GM21526 (cell line): ENCODE measurements at regions not wholly inside any gene's neighbourhood (a gene's known extent, or its start where the extent isn't known, plus 50 kb on each side); places are given as distances from the start of the nearest gene placed in this dataset.

Source experiments
- ATAC-seq: cut with Tn5 transposase; IDR thresholded peaks from one replicate; pipeline ENCODE4 v1.9.1; 2021; ENCODE audit warnings: moderate library complexity; ENCODE audit not compliant: unreplicated experiment, low FRiP score

GRCh38 chr11:134683860-134684259, 271.8 kb upstream of the B3GAT1 start:
- no peak for ATAC-seq

- no peak for ATAC-seq
These were observed 270.5 kb upstream of the B3GAT1 start for GRCh38 chr11:134682577-134682976.

GRCh38 chr11:134679592-134679991, 267.6 kb upstream of the B3GAT1 start:
- no peak for ATAC-seq

- no peak for ATAC-seq
These were observed 266.7 kb upstream of the B3GAT1 start for GRCh38 chr11:134678744-134679143.

- no peak for ATAC-seq
These were observed 266.0 kb upstream of the B3GAT1 start for GRCh38 chr11:134677891-134678551.

- ATAC-seq = no peak
These were observed 265.4 kb upstream of the B3GAT1 start for GRCh38 chr11:134677397-134677822.

GRCh38 chr11:134676516-134677287, 264.7 kb upstream of the B3GAT1 start:
- no peak for ATAC-seq

GRCh38 chr11:134675983-134676382, 263.9 kb upstream of the B3GAT1 start:
- no peak for ATAC-seq

GRCh38 chr11:134674974-134675373, 262.9 kb upstream of the B3GAT1 start:
- ATAC-seq = no peak

GRCh38 chr11:134670961-134671370, 258.9 kb upstream of the B3GAT1 start:
- ATAC-seq = no peak

GRCh38 chr11:134670247-134670782, 258.3 kb upstream of the B3GAT1 start:
- no peak for ATAC-seq

GRCh38 chr11:134669796-134670195, 257.8 kb upstream of the B3GAT1 start:
- no peak for ATAC-seq

- no peak for ATAC-seq
These were observed 256.8 kb upstream of the B3GAT1 start for GRCh38 chr11:134668796-134669195.

GRCh38 chr11:134668076-134668475, 256.0 kb upstream of the B3GAT1 start:
- no peak for ATAC-seq

- ATAC-seq = no peak
These were observed 255.5 kb upstream of the B3GAT1 start for GRCh38 chr11:134667505-134667904.

- no peak for ATAC-seq
These were observed 255.1 kb upstream of the B3GAT1 start for GRCh38 chr11:134667175-134667500.

GRCh38 chr11:134666273-134667174, 254.5 kb upstream of the B3GAT1 start:
- no peak for ATAC-seq

GRCh38 chr11:134665571-134666270, 253.7 kb upstream of the B3GAT1 start:
- ATAC-seq = no peak

- ATAC-seq = no peak
These were observed 253.1 kb upstream of the B3GAT1 start for GRCh38 chr11:134665188-134665535.

- ATAC-seq = no peak
These were observed 252.6 kb upstream of the B3GAT1 start for GRCh38 chr11:134664447-134665187.
